G401 (cell line): ENCODE measurements at regions not wholly inside any gene's neighbourhood (a gene's known extent, or its start where the extent isn't known, plus 50 kb on each side); places are given as distances from the start of the nearest gene placed in this dataset.

Source experiments
- DNase-seq: peaks from one replicate; pipeline ENCODE4 v3.0.0-alpha.2; 2015; ENCODE audit warnings: low spot score
- in situ Hi-C: cut with HindIII; loops from 2 replicates; pipeline ENCODE4 v1.10.0; 2016; ENCODE audit warnings: low sequenced_read_pairs, mixed read lengths

GRCh38 chr9:73219985-73220626, 68.4 kb downstream of the ANXA1 start:
- no peak for DNase-seq
- in situ Hi-C loops: no loop called here

- in situ Hi-C loops: no loop called here
- no peak for DNase-seq
These were observed 71.9 kb downstream of the ANXA1 start for GRCh38 chr9:73223594-73223993.

- in situ Hi-C loops: no loop called here
These were observed 77.9 kb downstream of the ANXA1 start for GRCh38 chr9:73229543-73229942.

GRCh38 chr9:73230251-73230650, 78.6 kb downstream of the ANXA1 start:
- DNase-seq: no peak
- in situ Hi-C loops: no loop called here

More at GRCh38 chr9:73229543-73229942, 77.9 kb downstream of the ANXA1 start:
- no peak for DNase-seq

GRCh38 chr9:73231203-73231602, 79.5 kb downstream of the ANXA1 start:
- in situ Hi-C loops: no loop called here
- no peak for DNase-seq

- in situ Hi-C loops: no loop called here
- no peak for DNase-seq
These were observed 81.8 kb downstream of the ANXA1 start for GRCh38 chr9:73233359-73234007.

GRCh38 chr9:73234008-73234360, 82.3 kb downstream of the ANXA1 start:
- in situ Hi-C loops: no loop called here
- no peak for DNase-seq

GRCh38 chr9:73237140-73237539, 85.5 kb downstream of the ANXA1 start:
- in situ Hi-C loops: no loop called here

GRCh38 chr9:73239570-73240265, 88.1 kb downstream of the ANXA1 start:
- no peak for DNase-seq
- in situ Hi-C loops: no loop called here

More at GRCh38 chr9:73237140-73237539, 85.5 kb downstream of the ANXA1 start:
- DNase-seq: no peak

GRCh38 chr9:73243078-73243477, 91.4 kb downstream of the ANXA1 start:
- DNase-seq: no peak
- in situ Hi-C loops: no loop called here

- in situ Hi-C loops: no loop called here
- DNase-seq: no peak
These were observed 107.5 kb downstream of the ANXA1 start for GRCh38 chr9:73259086-73259696.

GRCh38 chr9:73260506-73260905, 108.8 kb downstream of the ANXA1 start:
- in situ Hi-C loops: no loop called here
- no peak for DNase-seq

- in situ Hi-C loops: no loop called here
These were observed 113.0 kb downstream of the ANXA1 start for GRCh38 chr9:73264631-73265030.

GRCh38 chr9:73265876-73266275, 114.2 kb downstream of the ANXA1 start:
- in situ Hi-C loops: no loop called here
- no peak for DNase-seq

More at GRCh38 chr9:73264631-73265030, 113.0 kb downstream of the ANXA1 start:
- no peak for DNase-seq

GRCh38 chr9:73269430-73270101, 117.9 kb downstream of the ANXA1 start:
- in situ Hi-C loops: no loop called here
- DNase-seq: peak; percentile 2

GRCh38 chr9:73270967-73271721, 119.5 kb downstream of the ANXA1 start:
- DNase-seq: no peak
- in situ Hi-C loops: no loop called here

- in situ Hi-C loops: no loop called here
These were observed 128.4 kb downstream of the ANXA1 start for GRCh38 chr9:73280113-73280512.

GRCh38 chr9:73284377-73284776, 132.7 kb downstream of the ANXA1 start:
- in situ Hi-C loops: no loop called here
- DNase-seq: no peak

More at GRCh38 chr9:73280113-73280512, 128.4 kb downstream of the ANXA1 start:
- DNase-seq: no peak

GRCh38 chr9:73294336-73294735, 142.7 kb downstream of the ANXA1 start:
- in situ Hi-C loops: no loop called here
- DNase-seq: no peak
